Uterus (tissue), 2 donors: ENCODE measurements at regions not wholly inside any gene's neighbourhood (a gene's known extent, or its start where the extent isn't known, plus 50 kb on each side); places are given as distances from the start of the nearest gene placed in this dataset.

Experiments used
- CTCF ChIP-seq, 4 experiments: fragments of 200-600 bp in 2 of 4; fragments of 450-650 bp in 2 of 4; sonication (generic) in 2 of 4; IDR thresholded peaks; one replicate each; pipeline ENCODE4 v1.5.1; 2016 to 2019; ENCODE audit warnings: antibody characterized with exemption in 4 of 4, mild to moderate bottlenecking in 2 of 4, moderate library complexity in 1 of 4
- POLR2A ChIP-seq, 2 donors: fragments of 450-650 bp; IDR thresholded peaks; one replicate each; pipeline ENCODE4 v1.6.1; 2016; ENCODE audit warnings: antibody characterized with exemption in 2 of 2, mild to moderate bottlenecking in 1 of 2, moderate library complexity in 1 of 2

- TF ChIP-seq CTCF (IDR thresholded peaks at IDR 0.05) (no peak), POLR2A (IDR thresholded peaks at IDR 0.05) (no peak)
Measured at GRCh38 chr10:20466731-20467130, 430.4 kb downstream of the NEBL start.
